WTC11 (cell line): ENCODE measurements at regions not wholly inside any gene's neighbourhood (a gene's known extent, or its start where the extent isn't known, plus 50 kb on each side); places are given as distances from the start of the nearest gene placed in this dataset.

ENCODE experiments used
- ATAC-seq: fragments of 200-7000 bp; cut with Tn5 transposase; 2 replicates; pipeline ENCODE4 v1.10.0; 2021; ENCODE audit warnings: mild to moderate bottlenecking, moderate library complexity
- CTCF ChIA-PET: fragments of 300-600 bp; sonication (Branson Sonifier 250); formaldehyde crosslinking; loops from one replicate; lab custom pipeline; 2021; ENCODE audit warnings: antibody characterized with exemption; lab: Charles Lee
- POLR2A ChIA-PET: fragments of 350-600 bp; sonication (Branson Sonifier 250); formaldehyde crosslinking; loops from one replicate; lab custom pipeline; 2021; ENCODE audit warnings: antibody characterized with exemption; lab: Charles Lee
- DNase-seq: peaks from one replicate; pipeline ENCODE4 v3.0.0; 2021; ENCODE audit warnings: low spot score
- H3K27ac Mint-ChIP-seq: 2 replicates; pipeline ENCODE4 v1.8.0; 2021; ENCODE audit warnings: mixed read lengths
- H3K27me3 Mint-ChIP-seq: 2 replicates; pipeline ENCODE4 v1.8.0; 2021; ENCODE audit warnings: low read depth, mild to moderate bottlenecking, moderate library complexity, mixed read lengths
- H3K36me3 Mint-ChIP-seq: 2 replicates; pipeline ENCODE4 v1.8.0; 2021; ENCODE audit warnings: mixed read lengths
- H3K4me1 Mint-ChIP-seq: 2 replicates; pipeline ENCODE4 v1.8.0; 2022; ENCODE audit warnings: mixed read lengths
- H3K4me3 Mint-ChIP-seq: 2 replicates; pipeline ENCODE4 v1.8.0; 2021; ENCODE audit warnings: mild to moderate bottlenecking, moderate library complexity, mixed read lengths
- H3K9me3 Mint-ChIP-seq: 2 replicates; pipeline ENCODE4 v1.8.0; 2021; ENCODE audit warnings: mixed read lengths
- GABPB1 ChIP-seq: sonication (generic); formaldehyde crosslinking; IDR thresholded peaks from 2 replicates; pipeline ENCODE4 v1.8.1; 2023; ENCODE audit warnings: mild to moderate bottlenecking, missing genetic modification reagents
- IRF2 ChIP-seq: sonication (generic); formaldehyde crosslinking; IDR thresholded peaks from 2 replicates; pipeline ENCODE4 v1.8.0; 2022; ENCODE audit warnings: low read depth, missing genetic modification reagents, borderline replicate concordance
- MXD4 ChIP-seq: fragments of 250-450 bp; sonication (Bioruptor Pico); IDR thresholded peaks from 2 replicates; pipeline ENCODE4 v1.8.0; 2021; ENCODE audit warnings: mild to moderate bottlenecking, moderate library complexity, borderline replicate concordance
- NR1H2 ChIP-seq: sonication (generic); formaldehyde crosslinking; IDR thresholded peaks from 2 replicates; pipeline ENCODE4 v1.9.0; 2021; ENCODE audit warnings: mild to moderate bottlenecking, moderate library complexity, missing genetic modification reagents
- RORB ChIP-seq: fragments of 250-450 bp; sonication (Bioruptor Pico); IDR thresholded peaks from 2 replicates; pipeline ENCODE4 v1.9.0; 2021; ENCODE audit warnings: mild to moderate bottlenecking
- SMAD4 ChIP-seq: sonication (generic); formaldehyde crosslinking; IDR thresholded peaks from 2 replicates; pipeline ENCODE4 v1.8.0; 2022; ENCODE audit warnings: mild to moderate bottlenecking, missing genetic modification reagents
- ZNF121 ChIP-seq: sonication (generic); formaldehyde crosslinking; IDR thresholded peaks from 2 replicates; pipeline ENCODE4 v1.8.0; 2023; ENCODE audit warnings: missing genetic modification reagents
- ZNF232 ChIP-seq: sonication (generic); formaldehyde crosslinking; IDR thresholded peaks from 2 replicates; pipeline ENCODE4 v1.8.0; 2022; ENCODE audit warnings: mild to moderate bottlenecking, missing genetic modification reagents
- ZNF396 ChIP-seq: fragments of 250-450 bp; sonication (Bioruptor Pico); IDR thresholded peaks from 2 replicates; pipeline ENCODE4 v1.8.0; 2021; ENCODE audit warnings: mild to moderate bottlenecking, moderate library complexity, borderline replicate concordance
- TF ChIP-seq, protein P1 (sequence below): fragments of 250-450 bp; sonication (Bioruptor Pico); IDR thresholded peaks from 2 replicates; pipeline ENCODE4 v1.9.0; 2021; ENCODE audit warnings: moderate library complexity, mild to moderate bottlenecking, inconsistent platforms, borderline replicate concordance
- TF ChIP-seq, protein P2 (sequence below): sonication (generic); formaldehyde crosslinking; IDR thresholded peaks from 2 replicates; pipeline ENCODE4 v1.8.0; 2022; ENCODE audit warnings: mild to moderate bottlenecking, missing genetic modification reagents
- TF ChIP-seq, protein P3 (sequence below): fragments of 250-450 bp; sonication (Bioruptor Pico); IDR thresholded peaks from 2 replicates; pipeline ENCODE4 v1.8.0; 2021; ENCODE audit warnings: mild to moderate bottlenecking
- TF ChIP-seq, protein P4 (sequence below): sonication (generic); formaldehyde crosslinking; IDR thresholded peaks from 2 replicates; pipeline ENCODE4 v1.8.1; 2023; ENCODE audit warnings: mild to moderate bottlenecking, missing genetic modification reagents
- TF ChIP-seq, protein P5 (sequence below): sonication (generic); formaldehyde crosslinking; IDR thresholded peaks from 2 replicates; pipeline ENCODE4 v1.8.1; 2023; ENCODE audit warnings: mild to moderate bottlenecking, missing genetic modification reagents, moderate library complexity
- TF ChIP-seq, protein P6 (sequence below): sonication (generic); formaldehyde crosslinking; IDR thresholded peaks from 2 replicates; pipeline ENCODE4 v1.8.0; 2023; ENCODE audit warnings: mild to moderate bottlenecking, missing genetic modification reagents
- TF ChIP-seq, protein P7 (sequence below): sonication (generic); formaldehyde crosslinking; IDR thresholded peaks from 2 replicates; pipeline ENCODE4 v1.8.1; 2023; ENCODE audit warnings: mild to moderate bottlenecking, missing genetic modification reagents
- TF ChIP-seq, protein P8 (sequence below): sonication (generic); formaldehyde crosslinking; IDR thresholded peaks from 2 replicates; pipeline ENCODE4 v1.8.0; 2023; ENCODE audit warnings: missing genetic modification reagents
- TF ChIP-seq, protein P9 (sequence below): sonication (generic); formaldehyde crosslinking; IDR thresholded peaks from 2 replicates; pipeline ENCODE4 v1.8.1; 2023; ENCODE audit warnings: mild to moderate bottlenecking, moderate library complexity, missing genetic modification reagents
- TF ChIP-seq, protein P10 (sequence below): fragments of 250-450 bp; sonication (Bioruptor Pico); conservative IDR thresholded peaks from 2 replicates; pipeline ENCODE4 v1.9.0; 2021; ENCODE audit warnings: mild to moderate bottlenecking

DNA sequence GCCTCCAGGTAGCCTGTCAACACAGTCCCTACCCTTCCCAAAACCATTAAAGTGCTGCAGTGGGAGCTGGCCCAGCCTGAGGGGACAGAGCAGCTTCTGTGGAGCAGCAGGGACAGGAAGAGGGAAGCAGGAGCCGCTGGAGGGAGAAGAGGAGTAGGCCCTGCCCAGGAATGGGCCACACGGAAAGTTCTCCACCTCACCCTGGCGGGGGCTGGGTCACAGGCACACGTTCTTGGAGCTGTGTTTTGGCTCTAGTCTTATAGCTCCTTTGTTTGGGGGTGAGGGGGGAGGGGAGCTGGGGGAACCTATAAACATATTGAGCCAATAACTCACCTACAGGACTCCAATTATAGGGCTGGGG, 508.6 kb downstream of the SHQ1 start:
- no peak overlapping the region for H3K27ac Mint-ChIP-seq
- CTCF ChIA-PET, result interaction anchor here (0.6 to 1.8 kb wide), 5 partner anchors 8 to 316 kb away, joined by 3 to 6 read pairs (median 5); no protein-coding TSS in a partner anchor
- peaks cover 12% of the 10 kb centered on the region for H3K4me1 Mint-ChIP-seq

DNA sequence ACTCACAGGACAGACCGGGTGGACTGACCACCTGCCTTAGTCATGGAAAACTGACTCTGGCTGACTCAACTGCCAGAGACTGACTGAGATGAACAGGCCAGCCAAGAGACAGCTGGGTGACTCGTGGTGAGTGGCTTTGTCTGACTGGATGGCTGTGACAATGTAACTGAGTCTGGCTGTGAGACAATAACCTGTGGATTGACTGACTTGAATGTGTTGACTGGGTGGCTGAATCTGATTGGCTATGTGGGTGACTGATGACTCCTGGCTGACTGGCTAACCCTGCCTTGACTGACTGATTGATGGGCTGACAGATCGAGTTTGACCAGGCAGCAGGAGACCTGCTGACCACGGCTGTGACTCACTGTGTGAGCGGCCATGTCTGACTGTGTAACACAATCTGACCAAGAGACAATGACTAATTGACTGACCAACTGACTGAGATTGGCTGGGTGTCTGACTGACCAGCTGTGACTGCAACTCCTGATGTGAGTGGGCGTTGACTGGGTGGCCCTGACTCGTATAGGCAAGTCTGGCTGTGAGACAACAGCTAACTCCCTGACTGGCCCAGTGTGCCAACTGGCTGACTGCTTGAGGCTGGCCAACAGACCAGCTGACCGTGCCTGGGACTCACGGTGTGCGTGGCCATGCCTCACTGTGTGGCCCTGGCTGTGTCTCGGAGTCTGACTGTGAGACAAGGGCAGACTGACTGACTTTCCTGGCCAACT, 509.1 kb downstream of the SHQ1 start:
- DNase-seq (no peak), ATAC-seq (no peak)
- H3K4me1 Mint-ChIP-seq, result peaks cover 14% of the 10 kb centered on the region
- no peak overlapping the region for H3K27ac Mint-ChIP-seq
- H3K4me3 Mint-ChIP-seq, result no peak overlapping the region
- CTCF ChIA-PET, result interaction anchor here (0.6 to 1.8 kb wide), 5 partner anchors 9 to 317 kb away, joined by 3 to 6 read pairs (median 5); no protein-coding TSS in a partner anchor
- H3K9me3 Mint-ChIP-seq, result no peaks in the 10 kb centered on the region
- POLR2A ChIA-PET, result no interaction called here
- no peaks in the 10 kb centered on the region for H3K27me3 Mint-ChIP-seq
- H3K36me3 Mint-ChIP-seq, result no peaks in the 10 kb centered on the region
- TF ChIP-seq, protein P1, sequence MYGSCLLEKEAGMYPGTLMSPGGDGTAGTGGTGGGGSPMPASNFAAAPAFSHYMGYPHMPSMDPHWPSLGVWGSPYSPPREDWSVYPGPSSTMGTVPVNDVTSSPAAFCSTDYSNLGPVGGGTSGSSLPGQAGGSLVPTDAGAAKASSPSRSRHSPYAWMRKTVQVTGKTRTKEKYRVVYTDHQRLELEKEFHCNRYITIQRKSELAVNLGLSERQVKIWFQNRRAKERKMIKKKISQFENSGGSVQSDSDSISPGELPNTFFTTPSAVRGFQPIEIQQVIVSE (CRISPR knock-in tag), result no peak
- TF ChIP-seq, protein P2, sequence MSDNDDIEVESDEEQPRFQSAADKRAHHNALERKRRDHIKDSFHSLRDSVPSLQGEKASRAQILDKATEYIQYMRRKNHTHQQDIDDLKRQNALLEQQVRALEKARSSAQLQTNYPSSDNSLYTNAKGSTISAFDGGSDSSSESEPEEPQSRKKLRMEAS (CRISPR knock-in tag), result no peak
- TF ChIP-seq MXD4 (no peak), ZNF396 (CRISPR knock-in tag) (no peak), NR1H2 (CRISPR knock-in tag) (no peak)
- TF ChIP-seq, protein P3, sequence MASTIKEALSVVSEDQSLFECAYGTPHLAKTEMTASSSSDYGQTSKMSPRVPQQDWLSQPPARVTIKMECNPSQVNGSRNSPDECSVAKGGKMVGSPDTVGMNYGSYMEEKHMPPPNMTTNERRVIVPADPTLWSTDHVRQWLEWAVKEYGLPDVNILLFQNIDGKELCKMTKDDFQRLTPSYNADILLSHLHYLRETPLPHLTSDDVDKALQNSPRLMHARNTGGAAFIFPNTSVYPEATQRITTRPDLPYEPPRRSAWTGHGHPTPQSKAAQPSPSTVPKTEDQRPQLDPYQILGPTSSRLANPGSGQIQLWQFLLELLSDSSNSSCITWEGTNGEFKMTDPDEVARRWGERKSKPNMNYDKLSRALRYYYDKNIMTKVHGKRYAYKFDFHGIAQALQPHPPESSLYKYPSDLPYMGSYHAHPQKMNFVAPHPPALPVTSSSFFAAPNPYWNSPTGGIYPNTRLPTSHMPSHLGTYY (CRISPR knock-in tag), result no peak
- TF ChIP-seq, protein P4, sequence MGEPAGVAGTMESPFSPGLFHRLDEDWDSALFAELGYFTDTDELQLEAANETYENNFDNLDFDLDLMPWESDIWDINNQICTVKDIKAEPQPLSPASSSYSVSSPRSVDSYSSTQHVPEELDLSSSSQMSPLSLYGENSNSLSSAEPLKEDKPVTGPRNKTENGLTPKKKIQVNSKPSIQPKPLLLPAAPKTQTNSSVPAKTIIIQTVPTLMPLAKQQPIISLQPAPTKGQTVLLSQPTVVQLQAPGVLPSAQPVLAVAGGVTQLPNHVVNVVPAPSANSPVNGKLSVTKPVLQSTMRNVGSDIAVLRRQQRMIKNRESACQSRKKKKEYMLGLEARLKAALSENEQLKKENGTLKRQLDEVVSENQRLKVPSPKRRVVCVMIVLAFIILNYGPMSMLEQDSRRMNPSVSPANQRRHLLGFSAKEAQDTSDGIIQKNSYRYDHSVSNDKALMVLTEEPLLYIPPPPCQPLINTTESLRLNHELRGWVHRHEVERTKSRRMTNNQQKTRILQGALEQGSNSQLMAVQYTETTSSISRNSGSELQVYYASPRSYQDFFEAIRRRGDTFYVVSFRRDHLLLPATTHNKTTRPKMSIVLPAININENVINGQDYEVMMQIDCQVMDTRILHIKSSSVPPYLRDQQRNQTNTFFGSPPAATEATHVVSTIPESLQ (CRISPR knock-in tag), result no peak

More for the DNA sequence above, 508.6 kb downstream of the SHQ1 start:
- no peak for ATAC-seq
- Mint-ChIP-seq H3K36me3 (no peaks in the 10 kb centered on the region), H3K27me3 (no peaks in the 10 kb centered on the region), H3K9me3 (no peaks in the 10 kb centered on the region), H3K4me3 (no peak overlapping the region)
- POLR2A ChIA-PET, result no interaction called here
- DNase-seq, result no peak
- TF ChIP-seq, protein P5, sequence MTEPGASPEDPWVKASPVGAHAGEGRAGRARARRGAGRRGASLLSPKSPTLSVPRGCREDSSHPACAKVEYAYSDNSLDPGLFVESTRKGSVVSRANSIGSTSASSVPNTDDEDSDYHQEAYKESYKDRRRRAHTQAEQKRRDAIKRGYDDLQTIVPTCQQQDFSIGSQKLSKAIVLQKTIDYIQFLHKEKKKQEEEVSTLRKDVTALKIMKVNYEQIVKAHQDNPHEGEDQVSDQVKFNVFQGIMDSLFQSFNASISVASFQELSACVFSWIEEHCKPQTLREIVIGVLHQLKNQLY (CRISPR knock-in tag), result no peak
- TF ChIP-seq IRF2 (CRISPR knock-in tag), result no peak
- no peak for TF ChIP-seq SMAD4
- no peak for TF ChIP-seq RORB
- no peak for TF ChIP-seq ZNF121
- TF ChIP-seq, protein P6, sequence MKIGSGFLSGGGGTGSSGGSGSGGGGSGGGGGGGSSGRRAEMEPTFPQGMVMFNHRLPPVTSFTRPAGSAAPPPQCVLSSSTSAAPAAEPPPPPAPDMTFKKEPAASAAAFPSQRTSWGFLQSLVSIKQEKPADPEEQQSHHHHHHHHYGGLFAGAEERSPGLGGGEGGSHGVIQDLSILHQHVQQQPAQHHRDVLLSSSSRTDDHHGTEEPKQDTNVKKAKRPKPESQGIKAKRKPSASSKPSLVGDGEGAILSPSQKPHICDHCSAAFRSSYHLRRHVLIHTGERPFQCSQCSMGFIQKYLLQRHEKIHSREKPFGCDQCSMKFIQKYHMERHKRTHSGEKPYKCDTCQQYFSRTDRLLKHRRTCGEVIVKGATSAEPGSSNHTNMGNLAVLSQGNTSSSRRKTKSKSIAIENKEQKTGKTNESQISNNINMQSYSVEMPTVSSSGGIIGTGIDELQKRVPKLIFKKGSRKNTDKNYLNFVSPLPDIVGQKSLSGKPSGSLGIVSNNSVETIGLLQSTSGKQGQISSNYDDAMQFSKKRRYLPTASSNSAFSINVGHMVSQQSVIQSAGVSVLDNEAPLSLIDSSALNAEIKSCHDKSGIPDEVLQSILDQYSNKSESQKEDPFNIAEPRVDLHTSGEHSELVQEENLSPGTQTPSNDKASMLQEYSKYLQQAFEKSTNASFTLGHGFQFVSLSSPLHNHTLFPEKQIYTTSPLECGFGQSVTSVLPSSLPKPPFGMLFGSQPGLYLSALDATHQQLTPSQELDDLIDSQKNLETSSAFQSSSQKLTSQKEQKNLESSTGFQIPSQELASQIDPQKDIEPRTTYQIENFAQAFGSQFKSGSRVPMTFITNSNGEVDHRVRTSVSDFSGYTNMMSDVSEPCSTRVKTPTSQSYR, result no peak
- TF ChIP-seq, protein P7, sequence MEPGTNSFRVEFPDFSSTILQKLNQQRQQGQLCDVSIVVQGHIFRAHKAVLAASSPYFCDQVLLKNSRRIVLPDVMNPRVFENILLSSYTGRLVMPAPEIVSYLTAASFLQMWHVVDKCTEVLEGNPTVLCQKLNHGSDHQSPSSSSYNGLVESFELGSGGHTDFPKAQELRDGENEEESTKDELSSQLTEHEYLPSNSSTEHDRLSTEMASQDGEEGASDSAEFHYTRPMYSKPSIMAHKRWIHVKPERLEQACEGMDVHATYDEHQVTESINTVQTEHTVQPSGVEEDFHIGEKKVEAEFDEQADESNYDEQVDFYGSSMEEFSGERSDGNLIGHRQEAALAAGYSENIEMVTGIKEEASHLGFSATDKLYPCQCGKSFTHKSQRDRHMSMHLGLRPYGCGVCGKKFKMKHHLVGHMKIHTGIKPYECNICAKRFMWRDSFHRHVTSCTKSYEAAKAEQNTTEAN (CRISPR knock-in tag), result no peak
- no peak for TF ChIP-seq GABPB1 (CRISPR knock-in tag)
- TF ChIP-seq, protein P8, sequence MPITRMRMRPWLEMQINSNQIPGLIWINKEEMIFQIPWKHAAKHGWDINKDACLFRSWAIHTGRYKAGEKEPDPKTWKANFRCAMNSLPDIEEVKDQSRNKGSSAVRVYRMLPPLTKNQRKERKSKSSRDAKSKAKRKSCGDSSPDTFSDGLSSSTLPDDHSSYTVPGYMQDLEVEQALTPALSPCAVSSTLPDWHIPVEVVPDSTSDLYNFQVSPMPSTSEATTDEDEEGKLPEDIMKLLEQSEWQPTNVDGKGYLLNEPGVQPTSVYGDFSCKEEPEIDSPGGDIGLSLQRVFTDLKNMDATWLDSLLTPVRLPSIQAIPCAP (CRISPR knock-in tag), result no peak
- no peak for TF ChIP-seq ZNF232
- TF ChIP-seq, protein P9, sequence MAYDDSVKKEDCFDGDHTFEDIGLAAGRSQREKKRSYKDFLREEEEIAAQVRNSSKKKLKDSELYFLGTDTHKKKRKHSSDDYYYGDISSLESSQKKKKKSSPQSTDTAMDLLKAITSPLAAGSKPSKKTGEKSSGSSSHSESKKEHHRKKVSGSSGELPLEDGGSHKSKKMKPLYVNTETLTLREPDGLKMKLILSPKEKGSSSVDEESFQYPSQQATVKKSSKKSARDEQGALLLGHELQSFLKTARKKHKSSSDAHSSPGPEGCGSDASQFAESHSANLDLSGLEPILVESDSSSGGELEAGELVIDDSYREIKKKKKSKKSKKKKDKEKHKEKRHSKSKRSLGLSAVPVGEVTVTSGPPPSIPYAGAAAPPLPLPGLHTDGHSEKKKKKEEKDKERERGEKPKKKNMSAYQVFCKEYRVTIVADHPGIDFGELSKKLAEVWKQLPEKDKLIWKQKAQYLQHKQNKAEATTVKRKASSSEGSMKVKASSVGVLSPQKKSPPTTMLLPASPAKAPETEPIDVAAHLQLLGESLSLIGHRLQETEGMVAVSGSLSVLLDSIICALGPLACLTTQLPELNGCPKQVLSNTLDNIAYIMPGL (CRISPR knock-in tag), result no peak
- TF ChIP-seq, protein P10, sequence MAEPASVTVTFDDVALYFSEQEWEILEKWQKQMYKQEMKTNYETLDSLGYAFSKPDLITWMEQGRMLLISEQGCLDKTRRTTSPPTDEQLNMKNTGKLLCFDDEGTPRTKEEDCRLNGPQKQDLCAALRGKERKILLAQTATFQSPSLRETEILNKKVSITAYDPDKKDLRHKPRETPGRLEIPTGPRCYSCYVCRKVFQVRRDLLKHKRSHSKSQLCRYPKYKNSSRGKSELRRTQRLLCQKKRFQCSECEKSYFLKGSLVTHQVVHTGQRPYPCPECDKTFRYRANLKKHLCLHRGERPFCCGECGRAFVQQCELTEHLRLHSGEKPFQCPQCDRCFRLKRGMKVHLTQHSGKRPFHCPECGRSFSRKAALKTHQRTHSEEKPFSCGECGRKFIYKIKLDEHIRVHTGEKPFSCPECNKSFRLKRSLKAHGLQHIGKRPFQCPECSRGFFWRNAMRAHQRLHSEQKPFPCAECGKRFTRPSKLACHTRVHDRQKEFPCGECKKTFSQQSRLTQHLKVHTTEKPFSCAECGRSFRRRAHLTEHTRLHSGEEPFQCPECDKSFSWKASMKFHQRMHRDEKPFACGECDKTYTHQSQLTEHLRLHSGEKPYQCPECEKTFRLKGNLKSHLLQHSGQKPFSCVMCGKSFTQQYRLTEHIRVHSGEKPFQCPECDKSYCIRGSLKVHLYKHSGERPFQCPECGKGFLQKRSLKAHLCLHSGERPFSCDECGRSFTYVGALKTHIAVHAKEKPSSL, result no peak
